HG02840 (cell line): ENCODE measurements at regions not wholly inside any gene's neighbourhood (a gene's known extent, or its start where the extent isn't known, plus 50 kb on each side); places are given as distances from the start of the nearest gene placed in this dataset.
"Not testable (repeated sequence)": the region's sequence is repeated elsewhere in the genome, so short reads cannot be mapped to it uniquely, and the experiment has no call there.

Source experiments
- ATAC-seq: cut with Tn5 transposase; IDR thresholded peaks from one replicate; pipeline ENCODE4 v1.9.1; 2021; ENCODE audit warnings: mild to moderate bottlenecking, moderate library complexity, moderate number of reproducible peaks; ENCODE audit not compliant: unreplicated experiment, low FRiP score

DNA sequence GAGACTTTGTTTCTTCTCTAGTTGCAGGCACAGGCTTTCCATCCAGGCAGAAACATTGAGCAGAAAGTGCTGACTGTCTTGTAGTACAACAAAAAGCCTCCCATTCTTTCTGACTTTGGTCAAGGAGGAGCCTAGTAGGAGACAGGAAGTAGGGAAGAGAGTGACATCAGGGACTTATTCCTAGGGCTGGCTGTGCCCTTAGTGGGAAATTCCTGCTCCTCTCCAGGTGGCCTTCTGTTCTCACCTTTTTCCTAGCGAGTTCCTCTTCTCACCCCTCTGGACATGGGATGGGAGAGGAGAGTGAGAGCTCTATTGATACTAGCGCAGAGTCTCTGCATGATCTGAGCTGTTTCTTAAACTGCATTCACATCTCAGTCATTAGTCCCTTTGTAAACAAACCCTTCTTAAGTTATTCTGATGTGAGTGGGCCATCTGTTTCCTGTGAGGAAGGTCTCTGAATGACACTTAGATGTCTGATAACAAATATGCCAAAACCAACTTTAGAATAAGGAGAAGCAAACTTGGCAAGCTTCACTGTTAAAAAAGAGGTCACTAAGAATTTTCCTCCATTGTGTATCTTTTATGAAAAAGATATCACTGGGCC, 455.0 kb downstream of the GJA1 start:
- no peak for ATAC-seq

DNA sequence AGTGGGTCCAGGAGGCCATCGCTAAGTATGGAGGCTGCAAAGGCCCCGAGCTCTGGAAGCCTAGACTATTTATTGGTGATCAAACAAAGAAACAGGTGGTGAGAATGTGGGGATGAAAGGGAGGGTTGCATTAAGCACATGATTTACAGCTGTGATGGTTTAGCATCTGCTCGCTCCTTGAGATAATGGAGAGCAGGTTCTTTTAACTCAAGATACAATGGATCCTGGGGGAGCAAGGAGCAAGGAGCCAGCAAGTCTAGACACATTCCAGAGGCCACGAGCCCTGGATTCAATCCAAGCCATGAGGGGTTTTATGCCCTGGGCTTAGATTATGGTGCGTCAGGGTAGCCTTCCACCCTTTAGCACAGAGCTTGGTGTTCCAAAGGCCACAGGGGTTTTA, 460.3 kb downstream of the GJA1 start:
- not testable (repeated sequence) for ATAC-seq

DNA sequence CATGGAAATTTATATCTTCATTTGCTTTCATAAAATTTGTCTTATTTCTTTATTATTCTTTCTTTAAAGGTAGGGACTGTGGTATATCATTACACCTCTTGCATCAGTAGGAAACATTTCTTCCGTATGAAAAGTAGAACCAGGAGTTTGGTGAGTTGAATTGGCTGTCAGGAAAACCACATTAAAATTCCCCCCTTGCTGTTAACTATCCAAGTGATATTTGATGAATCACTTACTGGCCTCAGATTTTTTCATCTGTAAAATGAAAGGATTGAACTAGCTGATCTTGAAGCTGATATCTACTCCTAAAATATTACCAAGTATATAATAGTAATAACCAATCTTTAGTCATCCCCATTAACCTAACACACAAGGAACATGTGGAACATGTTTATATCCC, 460.9 kb downstream of the GJA1 start:
- ATAC-seq: no peak

DNA sequence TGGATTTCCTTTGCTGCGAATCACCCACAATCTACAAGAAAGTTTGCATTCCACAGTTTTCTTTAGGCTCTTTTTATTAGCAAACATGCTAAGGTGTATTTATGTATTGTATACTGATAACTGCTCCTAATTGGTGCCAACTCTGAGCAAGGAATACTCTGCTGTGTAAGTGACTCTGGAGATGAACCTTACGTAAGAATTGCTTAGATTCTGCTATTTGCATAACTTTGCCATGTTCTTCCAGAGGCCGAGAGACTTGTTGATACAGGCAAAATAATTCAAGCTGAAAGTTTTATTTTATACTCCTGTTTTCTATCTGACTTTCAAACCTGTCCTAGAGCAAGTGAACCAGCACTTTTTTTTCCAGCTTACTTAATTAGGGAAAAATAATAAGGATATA, 461.3 kb downstream of the GJA1 start:
- no peak for ATAC-seq

DNA sequence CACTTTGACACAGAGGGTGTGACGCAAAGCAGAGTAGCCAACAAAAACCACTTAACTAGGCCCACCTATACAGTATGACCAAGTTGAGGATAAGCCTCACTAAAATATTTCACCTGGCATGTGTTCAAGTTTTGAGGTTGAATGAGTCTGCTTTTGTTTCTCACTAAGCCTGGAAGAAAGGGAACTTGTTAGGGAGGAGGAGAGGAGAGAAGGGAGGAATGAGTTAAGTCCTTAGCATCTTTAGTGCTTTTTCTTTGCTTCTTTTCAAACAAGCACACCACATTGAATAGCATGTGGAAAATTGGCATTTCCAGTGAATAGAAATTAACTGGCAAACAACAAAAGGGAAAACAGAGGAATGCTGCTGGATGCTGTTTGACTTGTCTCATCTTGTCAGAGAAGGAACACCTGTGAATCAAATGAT, 461.9 kb downstream of the GJA1 start:
- ATAC-seq: no peak

DNA sequence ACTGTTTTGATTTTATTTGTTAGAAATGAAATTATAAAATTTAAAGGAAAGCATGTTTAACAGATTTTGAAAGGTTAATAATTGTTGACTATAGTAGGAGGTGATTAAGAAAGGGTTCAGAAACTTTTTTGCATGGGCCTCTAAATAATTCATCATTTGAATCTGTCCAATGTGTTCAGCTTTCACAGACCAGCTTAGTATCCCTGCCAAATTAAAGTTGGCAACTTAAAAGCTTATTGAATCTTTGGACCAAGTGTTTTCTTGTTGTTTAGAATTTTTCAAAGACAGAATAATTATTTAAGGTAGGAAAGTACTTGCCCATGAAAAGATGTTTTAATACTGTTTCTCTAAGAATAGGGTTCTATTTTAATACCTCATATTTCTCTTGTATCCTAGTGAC, 466.0 kb downstream of the GJA1 start:
- ATAC-seq: no peak

DNA sequence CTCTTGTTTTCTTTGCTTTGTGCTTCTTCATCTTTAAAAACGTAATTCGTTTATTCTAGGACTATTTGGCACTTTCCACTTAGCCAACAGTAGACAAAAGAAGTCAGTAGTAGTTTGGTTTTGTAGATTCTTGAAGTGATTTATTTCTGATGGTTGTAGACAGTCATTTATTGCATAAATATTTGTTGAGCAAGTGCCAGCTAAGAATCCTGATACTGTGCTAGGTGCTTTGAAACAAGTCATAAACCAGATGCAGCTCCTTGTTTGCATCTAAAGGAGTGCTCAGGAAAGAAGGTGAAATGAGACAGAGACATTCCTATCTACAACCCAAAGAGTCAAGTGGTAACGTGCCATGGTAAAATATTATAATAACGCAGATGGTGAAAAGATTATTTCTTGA, 469.1 kb downstream of the GJA1 start:
- no peak for ATAC-seq

DNA sequence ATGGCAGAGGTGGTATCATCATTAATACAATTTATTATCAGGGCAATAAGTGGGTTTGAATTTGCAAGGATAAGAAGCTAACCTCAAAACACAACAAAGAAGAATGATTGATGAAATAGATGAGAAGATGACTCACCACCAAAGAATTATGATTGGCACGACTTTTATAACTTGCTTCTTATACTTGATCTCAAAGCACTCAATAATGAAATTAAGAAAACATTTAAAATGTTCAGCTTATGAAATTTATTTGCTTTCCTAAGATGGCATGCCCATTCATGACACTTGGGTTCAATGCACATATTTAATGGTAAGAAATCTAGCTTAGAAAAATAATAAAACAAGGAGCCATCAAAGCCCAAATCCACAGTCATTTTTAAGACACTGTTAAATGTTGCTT, 477.5 kb downstream of the GJA1 start:
- ATAC-seq: no peak

DNA sequence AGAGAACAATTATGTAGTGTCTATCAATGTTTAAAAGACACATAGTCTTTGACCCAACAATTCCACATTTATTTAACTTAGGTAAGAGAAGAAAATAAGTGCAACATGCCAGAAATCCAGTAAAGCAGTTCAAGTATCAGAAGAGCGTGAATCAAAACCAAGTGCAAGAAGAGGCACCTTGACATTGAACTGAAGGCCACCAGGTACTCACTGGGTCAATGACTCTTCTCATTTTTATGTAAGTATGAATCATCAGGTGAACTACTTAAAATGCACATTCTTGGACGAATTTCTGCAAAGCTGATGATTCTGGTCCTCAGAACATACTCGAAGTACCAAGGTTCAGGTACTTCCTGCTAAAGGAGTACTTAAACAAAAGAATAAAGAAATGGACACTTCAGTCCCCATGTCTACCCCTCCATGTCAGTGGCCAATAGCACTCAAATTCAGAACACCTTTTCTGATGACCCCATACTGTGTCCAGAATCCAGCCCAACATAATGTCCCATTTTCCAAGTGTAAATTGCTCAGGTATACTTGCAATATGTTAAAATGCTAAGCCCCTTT, 481.9 kb downstream of the GJA1 start:
- ATAC-seq: no peak

DNA sequence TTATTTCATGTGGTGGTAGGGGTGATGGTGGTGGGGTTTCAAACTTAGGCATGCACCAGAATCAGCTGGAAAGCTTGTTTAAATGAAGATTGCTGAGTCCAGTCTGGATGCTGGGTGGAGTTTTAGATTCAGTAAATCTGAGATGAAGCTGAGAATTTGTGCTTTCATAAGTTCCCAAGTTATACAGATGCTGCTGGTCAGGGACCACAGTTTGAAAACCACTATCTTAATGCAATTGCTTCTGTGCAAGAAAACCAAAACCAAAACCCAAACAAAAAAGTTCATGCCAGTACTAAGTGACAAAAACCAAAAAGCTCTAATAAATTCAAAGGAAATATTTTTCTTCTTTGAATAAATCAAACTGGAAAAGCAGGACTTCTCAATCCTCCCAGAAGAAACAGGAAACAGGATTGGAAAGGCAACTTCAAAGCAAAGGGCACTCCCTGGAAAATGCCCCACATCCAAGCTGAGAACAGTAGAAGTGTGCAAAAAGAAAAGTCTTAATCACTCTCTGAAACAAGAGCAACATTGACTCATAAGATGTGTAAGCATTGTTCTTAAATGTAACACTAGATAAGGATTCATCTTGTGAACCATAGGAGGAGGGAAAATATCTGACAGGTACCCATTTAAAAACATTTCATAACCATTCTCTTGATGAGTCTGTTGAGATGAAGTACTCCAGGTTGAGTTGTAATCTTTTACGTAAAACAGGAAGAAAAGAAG, 481.5 kb upstream of the HSF2 start:
- ATAC-seq: no peak

DNA sequence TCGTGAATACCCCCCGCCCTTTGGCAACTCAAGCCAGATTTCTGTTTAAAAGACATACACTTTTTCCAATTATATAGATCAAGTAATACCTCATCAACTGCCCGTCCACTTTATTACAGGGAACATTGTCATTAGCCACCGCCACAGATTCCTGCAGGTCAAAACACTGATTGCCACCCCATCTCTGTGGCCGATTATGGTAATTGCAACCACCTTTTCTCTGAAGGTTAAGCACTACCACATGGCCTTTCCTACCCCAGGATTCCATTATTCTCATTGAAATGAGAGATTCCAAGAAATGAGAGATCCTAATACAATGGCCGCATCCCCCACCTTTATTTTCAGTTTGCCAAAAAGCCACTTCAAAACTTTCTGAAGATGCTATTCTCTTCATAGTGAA, 478.8 kb upstream of the HSF2 start:
- no peak for ATAC-seq

DNA sequence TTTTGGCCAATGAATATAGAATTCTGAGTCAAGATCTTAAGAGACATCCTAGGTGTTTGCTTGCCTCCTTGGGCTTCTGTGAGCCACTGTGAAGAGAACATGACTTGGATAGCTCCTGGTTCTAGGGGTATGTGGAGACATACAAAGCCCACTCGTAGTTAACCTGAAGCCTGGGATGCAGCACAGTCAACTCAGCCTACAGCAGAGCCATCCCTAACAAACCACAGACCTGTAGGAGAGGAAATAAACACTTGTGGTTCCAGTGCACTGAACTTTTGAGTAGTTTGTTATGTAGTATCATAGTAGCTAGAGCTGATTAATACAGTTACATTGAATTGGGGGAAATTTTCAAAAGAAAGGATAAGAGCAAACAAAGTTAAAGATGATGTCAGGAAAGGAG, 474.4 kb upstream of the HSF2 start:
- no peak for ATAC-seq

DNA sequence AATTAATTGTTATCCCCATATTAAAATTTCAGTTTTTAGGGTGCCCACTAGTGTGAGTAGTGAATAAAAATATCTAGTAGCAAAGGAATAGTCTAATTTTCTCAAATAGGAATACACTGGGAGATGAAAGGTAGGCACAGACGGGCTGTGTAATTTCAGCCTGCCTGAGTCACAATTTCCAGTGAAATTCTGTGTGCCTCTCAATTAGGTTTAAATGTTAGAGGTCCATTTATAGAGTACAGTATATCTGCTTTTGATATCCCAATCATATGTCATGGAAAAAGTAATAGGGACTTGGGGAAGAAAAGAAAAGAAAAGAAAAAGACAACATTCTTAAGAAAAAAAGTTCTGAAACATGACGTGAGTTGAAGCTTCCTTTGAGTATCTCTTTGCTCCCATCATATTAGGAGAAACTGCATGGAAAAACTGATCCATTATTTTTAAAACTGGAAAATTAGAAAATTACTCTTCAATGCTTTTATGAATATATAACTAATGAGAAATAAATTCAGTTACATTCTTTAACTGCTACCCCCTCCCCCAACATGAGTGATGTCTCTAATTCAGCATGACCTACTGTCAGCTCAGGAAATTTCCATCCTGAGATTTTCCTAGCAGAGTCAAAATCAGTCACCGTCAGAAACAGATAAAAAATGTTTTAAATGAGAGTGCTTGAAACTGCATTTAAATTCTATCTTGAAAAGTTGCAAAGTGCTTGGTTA, 473.8 kb upstream of the HSF2 start:
- no peak for ATAC-seq

DNA sequence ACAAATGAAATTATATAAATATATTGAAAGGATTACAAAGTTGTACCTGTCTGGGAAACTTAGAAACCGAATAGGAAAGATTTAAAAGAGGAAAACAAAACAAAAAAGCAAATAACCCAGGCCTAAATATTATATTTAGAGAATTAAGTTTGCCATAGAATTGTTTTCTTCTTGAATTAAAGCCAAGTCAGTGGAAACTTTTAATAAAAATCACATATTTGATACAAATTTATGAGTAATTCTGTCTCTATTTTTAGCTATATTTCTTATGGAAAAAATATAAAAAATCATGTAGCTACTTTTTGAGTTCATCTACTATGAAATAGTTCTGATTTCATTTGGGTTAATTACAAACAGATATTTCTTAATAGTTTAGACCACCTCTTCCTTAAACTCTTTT, 470.2 kb upstream of the HSF2 start:
- ATAC-seq: no peak

DNA sequence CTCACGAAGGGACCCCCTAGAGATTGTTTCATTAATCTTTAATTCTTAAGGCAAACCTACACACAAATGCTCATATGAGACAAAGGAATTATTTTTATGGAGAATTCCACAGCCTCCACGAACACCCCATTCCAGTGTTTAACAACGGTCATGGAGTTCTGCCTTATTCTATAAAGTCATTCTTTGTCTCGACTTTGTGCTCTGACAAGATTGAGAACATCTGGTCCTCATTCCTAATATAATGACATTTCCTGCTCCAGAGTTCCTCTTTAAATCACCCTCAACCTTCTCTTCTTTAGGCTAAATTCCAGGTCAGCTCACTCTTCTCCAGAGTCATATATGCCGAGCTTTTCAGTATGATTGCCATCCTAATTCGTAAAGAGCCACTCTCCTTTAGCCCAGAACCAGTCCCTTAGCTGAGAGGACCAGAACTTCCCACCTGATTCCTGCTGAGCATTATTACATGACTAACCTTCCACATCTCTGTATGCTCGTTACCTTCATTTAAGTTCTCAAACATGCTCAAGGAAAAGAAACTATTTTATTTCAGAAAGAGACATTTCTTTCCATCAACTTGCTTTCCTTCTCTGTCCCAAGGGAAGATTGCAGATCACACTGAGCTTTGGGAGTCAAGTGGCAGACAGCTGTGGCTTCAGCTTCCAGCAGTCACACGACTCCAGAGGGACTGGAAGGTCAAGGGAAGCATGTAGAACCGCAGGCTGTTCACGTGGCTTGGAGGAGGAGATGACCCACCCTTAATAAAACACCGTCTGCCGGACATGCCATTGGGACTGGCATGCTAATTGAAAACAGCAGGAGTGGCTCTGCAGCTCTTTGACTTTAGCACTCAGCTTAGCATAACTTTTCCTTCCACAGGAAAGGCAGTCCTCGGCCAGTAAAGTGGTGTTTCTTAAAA, 467.1 kb upstream of the HSF2 start:
- ATAC-seq: no peak

DNA sequence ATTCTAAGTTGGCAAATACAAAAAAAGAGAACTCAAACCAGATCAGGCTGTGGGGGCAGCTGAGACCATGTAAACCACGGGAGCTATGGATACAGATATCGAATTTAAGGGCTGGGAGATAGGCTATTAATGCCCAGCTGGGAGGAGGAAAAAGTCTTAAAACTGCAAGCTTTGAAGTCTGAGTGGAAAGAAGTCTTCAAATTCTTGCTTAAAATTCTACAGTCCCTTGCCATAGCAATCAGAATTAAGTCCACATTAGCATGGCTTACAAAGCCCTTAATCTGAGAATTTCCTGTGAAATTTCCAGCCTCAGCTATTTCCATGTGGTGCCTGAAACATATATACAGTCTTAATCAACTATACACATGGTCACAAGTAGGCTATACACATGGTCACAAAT, 465.0 kb upstream of the HSF2 start:
- ATAC-seq: no peak

DNA sequence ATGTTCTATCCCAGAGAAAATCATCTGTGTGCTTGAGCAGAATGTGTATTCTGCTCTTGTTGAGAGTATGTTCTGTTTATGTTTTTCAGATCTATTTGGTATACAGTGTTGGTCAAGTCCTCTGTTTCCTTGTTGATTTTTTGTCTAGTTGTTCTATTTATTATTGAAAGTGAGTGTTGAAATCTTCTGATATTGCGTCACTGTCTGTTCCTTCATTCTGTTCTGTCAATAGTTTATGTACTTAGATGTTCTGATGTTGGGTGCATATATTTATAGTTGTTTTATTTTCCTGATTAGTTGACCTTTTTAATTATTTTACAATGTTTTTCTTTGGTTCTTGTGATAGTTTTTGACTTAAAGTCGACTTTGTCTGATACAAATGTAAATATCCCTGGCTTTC, 458.7 kb upstream of the HSF2 start:
- no peak for ATAC-seq

DNA sequence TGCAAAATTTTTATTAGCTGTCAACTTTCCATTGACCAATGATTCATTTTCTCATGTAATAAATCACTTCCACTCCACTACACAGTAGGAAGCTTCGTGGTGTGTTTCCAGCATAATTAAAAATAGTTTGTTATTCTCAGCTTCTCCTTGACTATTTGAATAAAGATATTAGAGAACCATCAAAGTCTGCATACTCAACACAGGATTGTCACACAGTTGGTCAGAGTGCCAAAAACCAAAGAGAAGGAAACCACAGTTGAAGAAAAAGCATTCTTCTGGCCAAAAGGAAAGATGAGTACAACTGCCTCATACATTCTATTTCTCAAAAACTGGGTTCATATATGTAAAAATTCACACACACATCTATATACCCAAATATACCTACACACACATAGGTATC, 455.1 kb upstream of the HSF2 start:
- no peak for ATAC-seq

DNA sequence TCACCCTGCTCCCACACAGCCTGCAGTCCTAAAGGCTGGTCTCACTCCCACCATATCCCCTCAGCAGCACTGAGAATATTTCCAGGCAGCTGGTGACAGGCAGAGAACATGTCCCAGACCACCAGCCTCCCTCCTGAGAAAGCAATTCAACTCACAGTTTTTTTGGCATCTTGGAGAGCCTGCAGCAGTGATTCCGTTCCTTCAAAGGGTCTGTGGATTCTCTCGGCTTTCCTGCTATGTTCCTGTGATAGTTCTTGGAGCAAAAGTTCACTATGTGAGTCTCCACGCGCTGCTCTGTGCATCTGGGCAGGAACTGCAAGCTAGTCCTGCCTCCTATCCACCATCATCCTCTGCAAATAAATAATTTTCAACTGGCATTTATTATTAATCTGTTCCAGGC, 448.3 kb upstream of the HSF2 start:
- ATAC-seq: no peak

DNA sequence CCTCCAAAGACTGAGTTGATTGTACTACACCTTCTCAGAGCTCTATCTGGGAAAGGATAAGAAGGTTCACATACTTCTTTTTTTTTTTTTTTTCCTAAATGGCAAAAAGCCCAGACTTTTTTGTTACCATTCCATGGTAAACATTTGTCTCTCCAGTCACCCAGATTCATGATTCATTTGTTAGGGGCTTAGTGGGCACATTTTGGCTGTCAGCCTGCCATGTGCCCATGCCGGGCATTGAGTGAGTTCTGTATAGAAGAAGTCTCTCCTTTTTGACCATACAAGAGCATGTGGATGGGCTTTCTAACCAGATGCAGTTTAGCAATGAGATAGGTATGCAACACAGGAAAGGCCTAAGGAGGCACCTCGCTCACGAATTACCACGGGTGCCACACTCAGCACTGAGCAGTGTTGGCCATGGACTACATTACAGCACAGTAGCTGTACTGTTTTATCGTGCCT, 447.5 kb upstream of the HSF2 start:
- ATAC-seq: no peak
